GM18507 (cell line): ENCODE measurements at regions not wholly inside any gene's neighbourhood (a gene's known extent, or its start where the extent isn't known, plus 50 kb on each side); places are given as distances from the start of the nearest gene placed in this dataset.

Experiments used
- DNase-seq: peaks from one replicate; pipeline ENCODE4 v3.0.0; 2011; ENCODE audit warnings: low read depth; ENCODE audit not compliant: insufficient read length; ENCODE audit errors: extremely low spot score
- FAIRE-seq: peaks from 2 replicates; lab custom pipeline; 2011; peaks lifted over from hg19 to GRCh38; lab: Jason Lieb, UNC

DNA sequence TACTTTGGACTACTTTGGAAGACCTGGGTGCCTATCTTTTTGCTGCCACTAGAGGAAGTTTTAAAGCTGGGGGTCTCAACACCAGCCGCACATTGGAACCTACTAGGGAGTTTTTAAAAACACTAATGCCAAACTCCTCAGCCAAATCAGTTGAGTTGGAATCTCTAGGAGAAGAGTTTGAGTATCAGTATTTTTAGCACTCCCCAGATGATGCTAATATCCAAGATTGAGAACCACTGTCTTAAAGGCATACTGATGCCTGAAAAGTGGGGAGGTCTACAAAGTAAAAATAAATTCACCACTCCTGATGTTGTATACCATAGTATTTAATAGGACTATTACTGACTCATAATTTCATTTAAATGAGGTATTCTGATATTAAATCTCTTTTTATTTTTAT is 62.9 kb upstream of the COL21A1 start:
- DNase-seq = no peak
- no peak for FAIRE-seq

DNA sequence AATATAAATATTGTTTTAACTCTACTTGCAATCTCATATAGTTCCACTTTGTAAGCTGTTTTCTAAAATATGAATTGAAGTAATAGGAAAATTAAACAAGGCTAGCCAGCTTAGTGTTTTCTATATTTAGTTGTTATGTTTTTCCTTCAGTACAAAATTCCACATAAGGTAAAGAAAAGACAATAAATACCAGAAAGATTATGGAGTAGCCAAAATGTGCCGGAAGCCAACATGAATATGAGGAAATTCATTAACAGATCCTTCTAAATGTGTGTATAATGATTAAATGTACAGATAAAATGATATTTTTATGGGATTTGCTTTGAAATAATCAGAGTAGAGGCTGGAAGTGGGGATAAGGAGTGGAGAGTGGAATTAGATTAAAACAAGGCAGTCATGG is 52.5 kb upstream of the COL21A1 start:
- DNase-seq = no peak
- no peak for FAIRE-seq

DNA sequence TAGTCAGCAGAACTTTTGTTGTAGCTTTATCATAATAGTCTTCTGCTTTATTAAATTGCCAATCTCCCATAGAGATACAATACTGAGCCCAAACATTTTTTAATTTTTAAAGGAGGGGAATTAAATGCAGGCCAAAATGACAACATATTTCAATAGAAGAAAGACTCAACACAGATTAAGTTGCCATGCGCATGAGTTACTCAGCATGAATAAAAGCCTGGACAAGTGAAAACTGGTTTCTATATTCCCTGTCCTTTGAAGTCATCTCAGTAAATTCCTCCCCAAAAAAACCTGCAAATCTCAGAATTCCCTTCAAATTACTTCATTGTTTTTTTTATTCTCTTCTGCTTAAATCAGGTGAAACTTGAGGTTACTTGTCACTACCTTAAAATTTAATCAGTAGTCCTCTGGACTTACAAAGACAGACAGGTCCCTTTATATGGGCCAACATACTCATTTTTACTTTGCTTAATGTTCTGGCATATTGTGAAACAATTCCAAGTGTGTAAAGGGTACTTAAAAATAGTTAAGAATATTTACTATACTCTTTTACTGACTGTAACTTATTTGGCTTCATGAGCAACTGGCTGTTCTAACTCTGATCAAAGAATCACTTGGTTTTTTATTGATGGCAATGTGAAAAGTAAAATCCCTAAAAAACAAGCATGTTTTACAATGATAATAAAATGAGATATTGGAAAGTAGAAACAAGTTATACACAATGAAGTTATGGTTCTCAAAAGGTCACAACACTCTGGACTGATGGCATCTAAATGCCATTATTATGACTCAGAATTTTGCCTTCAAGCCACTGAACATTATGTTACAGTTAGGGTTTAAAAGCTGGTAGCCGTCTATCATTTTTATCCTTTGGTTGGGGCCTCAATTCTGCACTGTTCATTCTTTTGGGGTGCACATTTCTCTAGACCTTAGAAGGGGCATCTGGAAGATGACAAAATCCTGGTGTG is 49.9 kb upstream of the COL21A1 start:
- DNase-seq (no peak), FAIRE-seq (no peak)
